ENCODE measurements at regions not wholly inside any gene's neighbourhood (a gene's known extent, or its start where the extent isn't known, plus 50 kb on each side); places are given as distances from the start of the nearest gene placed in this dataset.

DNA sequence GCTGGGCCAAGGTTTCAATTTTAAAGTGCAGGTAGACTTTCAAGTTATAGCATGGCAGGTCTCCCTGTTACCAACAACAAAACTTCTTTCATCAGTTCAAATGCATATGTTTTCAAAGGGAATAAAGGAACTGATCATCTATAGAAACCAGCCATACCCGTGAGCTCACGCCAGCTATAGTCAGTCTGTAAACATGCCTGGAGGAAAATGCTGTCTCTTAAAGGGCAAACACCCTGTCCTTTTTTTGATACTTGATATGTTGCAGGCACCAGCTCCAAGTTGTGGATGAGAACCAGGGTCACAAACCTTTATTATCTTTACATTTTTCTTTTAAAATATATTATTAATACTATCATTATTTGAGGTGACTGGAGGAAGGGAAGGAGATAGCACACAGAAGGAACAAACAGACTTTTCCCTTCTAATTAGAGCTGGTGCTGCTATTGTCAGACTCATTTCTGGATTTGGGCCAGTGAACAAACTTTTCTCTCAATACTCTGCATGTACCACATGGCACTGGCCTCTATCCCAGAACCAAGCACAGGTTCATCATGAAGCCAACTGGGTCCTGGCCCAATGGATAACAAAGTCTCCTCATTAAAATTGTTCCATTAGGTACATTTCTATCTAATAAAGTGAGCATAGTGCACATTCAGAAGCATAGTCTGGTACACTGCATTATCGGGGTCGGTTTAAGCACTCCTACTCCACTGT lies 1102.4 kb downstream of the SORCS3 start:
- H2AFZ ChIP-seq (ENCODE audit: low read length): no peak overlapping the region

DNA sequence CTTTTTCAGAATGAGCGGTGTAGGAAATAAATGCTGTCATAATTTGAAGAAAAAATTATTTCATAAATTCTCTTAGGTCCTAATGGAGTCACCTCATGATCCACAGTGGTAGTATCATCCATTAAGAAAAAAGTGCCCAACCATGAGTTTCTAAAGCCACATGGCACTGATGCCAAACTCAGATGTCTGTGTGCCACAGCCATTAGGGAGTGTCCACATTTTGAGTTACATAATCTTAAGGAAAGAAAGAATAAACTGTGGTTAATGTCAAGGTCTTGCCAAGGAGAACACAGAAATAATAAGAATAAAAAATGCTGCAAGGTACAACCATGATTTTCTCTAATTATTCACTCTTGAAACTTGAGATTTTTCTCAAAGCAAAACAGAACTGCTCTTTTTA lies 1101.8 kb downstream of the SORCS3 start:
- Histone ChIP-seq H3K4me1 (ENCODE audit: low read length) (no peaks in the 10 kb centered on the region), H3K27ac (ENCODE audit: low read length) (no peak overlapping the region), H3K36me3 (replicated peaks; ENCODE audit: insufficient read depth, low read length) (no peaks in the 10 kb centered on the region), H3K27me3 (replicated peaks; ENCODE audit: insufficient read depth, low read length) (no peaks in the 10 kb centered on the region), H2AFZ (ENCODE audit: low read length) (no peak overlapping the region), H3K9me2 (replicated peaks; ENCODE audit: insufficient read depth, low read length) (no peaks in the 10 kb centered on the region), H3K9ac (ENCODE audit: low read length) (no peak overlapping the region), H3K79me2 (ENCODE audit: low read length) (no peaks in the 10 kb centered on the region), H3K4me2 (ENCODE audit: low read depth, low read length) (no peak overlapping the region), H3K9me3 (replicated peaks; ENCODE audit: insufficient read depth, low read length) (no peaks in the 10 kb centered on the region), H3K4me3 (ENCODE audit: low read length) (no peak overlapping the region), H4K20me1 (ENCODE audit: insufficient read depth, low read length) (no peaks in the 10 kb centered on the region), H3F3A (ENCODE audit: insufficient read depth, low read length) (no peaks in the 10 kb centered on the region)
- DNase-seq: no peak
- TF ChIP-seq, protein P1, sequence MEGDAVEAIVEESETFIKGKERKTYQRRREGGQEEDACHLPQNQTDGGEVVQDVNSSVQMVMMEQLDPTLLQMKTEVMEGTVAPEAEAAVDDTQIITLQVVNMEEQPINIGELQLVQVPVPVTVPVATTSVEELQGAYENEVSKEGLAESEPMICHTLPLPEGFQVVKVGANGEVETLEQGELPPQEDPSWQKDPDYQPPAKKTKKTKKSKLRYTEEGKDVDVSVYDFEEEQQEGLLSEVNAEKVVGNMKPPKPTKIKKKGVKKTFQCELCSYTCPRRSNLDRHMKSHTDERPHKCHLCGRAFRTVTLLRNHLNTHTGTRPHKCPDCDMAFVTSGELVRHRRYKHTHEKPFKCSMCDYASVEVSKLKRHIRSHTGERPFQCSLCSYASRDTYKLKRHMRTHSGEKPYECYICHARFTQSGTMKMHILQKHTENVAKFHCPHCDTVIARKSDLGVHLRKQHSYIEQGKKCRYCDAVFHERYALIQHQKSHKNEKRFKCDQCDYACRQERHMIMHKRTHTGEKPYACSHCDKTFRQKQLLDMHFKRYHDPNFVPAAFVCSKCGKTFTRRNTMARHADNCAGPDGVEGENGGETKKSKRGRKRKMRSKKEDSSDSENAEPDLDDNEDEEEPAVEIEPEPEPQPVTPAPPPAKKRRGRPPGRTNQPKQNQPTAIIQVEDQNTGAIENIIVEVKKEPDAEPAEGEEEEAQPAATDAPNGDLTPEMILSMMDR (IDR thresholded peaks at IDR 0.05; ENCODE audit: low read length): no peak
- TF ChIP-seq EZH2 (optimal IDR thresholded peaks at IDR 0.05; ENCODE audit: low read depth, low read length): no peak
- TF ChIP-seq EZH2phosphoT487 (IDR thresholded peaks at IDR 0.05; ENCODE audit: low read length): no peak

More for the DNA sequence above, 1102.4 kb downstream of the SORCS3 start:
- DNase-seq: no peak
- H3K27me3 ChIP-seq (replicated peaks; ENCODE audit: insufficient read depth, low read length): no peaks in the 10 kb centered on the region
- no peak overlapping the region for H3K27ac ChIP-seq (ENCODE audit: low read length)
- no peaks in the 10 kb centered on the region for H3K9me2 ChIP-seq (replicated peaks; ENCODE audit: insufficient read depth, low read length)
- no peaks in the 10 kb centered on the region for H3K36me3 ChIP-seq (replicated peaks; ENCODE audit: insufficient read depth, low read length)
- no peaks in the 10 kb centered on the region for H3K9me3 ChIP-seq (replicated peaks; ENCODE audit: insufficient read depth, low read length)
- H3K9ac ChIP-seq (ENCODE audit: low read length): no peak overlapping the region
- no peaks in the 10 kb centered on the region for H4K20me1 ChIP-seq (ENCODE audit: insufficient read depth, low read length)
- TF ChIP-seq, protein P1 (IDR thresholded peaks at IDR 0.05; ENCODE audit: low read length): no peak
- no peak for TF ChIP-seq EZH2 (optimal IDR thresholded peaks at IDR 0.05; ENCODE audit: low read depth, low read length)
- no peak overlapping the region for H3K4me3 ChIP-seq (ENCODE audit: low read length)
- no peaks in the 10 kb centered on the region for H3F3A ChIP-seq (ENCODE audit: insufficient read depth, low read length)
- no peaks in the 10 kb centered on the region for H3K79me2 ChIP-seq (ENCODE audit: low read length)
- H3K4me2 ChIP-seq (ENCODE audit: low read depth, low read length): no peak overlapping the region
- no peaks in the 10 kb centered on the region for H3K4me1 ChIP-seq (ENCODE audit: low read length)

DNA sequence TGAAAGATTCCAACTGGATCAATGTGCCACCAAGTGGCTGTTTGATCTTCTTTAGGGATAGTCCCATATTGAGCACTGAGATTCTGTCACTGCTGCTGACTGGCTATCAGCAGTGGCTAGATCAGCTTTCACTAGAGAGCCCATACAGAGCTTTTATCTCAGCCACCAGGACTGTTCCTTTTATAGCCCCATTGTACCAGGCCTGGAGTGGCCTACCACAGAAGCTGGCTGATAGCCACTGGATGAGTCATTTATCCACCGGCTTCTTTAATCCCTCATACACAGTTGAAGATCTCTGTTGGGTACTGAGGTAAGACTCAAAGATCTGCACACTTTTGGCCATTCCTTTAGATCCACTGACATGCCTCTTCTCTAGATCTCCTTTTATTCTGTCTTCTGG lies 1101.1 kb downstream of the SORCS3 start:
- H3K36me3 ChIP-seq (replicated peaks; ENCODE audit: insufficient read depth, low read length): no peaks in the 10 kb centered on the region
- no peak overlapping the region for H3K4me3 ChIP-seq (ENCODE audit: low read length)
- H2AFZ ChIP-seq (ENCODE audit: low read length): no peak overlapping the region
- H3K9me2 ChIP-seq (replicated peaks; ENCODE audit: insufficient read depth, low read length): no peaks in the 10 kb centered on the region
- H3K79me2 ChIP-seq (ENCODE audit: low read length): no peaks in the 10 kb centered on the region
- TF ChIP-seq EZH2 (optimal IDR thresholded peaks at IDR 0.05; ENCODE audit: low read depth, low read length) (no peak), EZH2phosphoT487 (IDR thresholded peaks at IDR 0.05; ENCODE audit: low read length) (no peak)
- TF ChIP-seq, protein P1 (IDR thresholded peaks at IDR 0.05; ENCODE audit: low read length): no peak
- H3K27me3 ChIP-seq (replicated peaks; ENCODE audit: insufficient read depth, low read length): no peaks in the 10 kb centered on the region
- H3K9ac ChIP-seq (ENCODE audit: low read length): no peak overlapping the region
- no peaks in the 10 kb centered on the region for H3K4me1 ChIP-seq (ENCODE audit: low read length)
- H3K4me2 ChIP-seq (ENCODE audit: low read depth, low read length): no peak overlapping the region
- DNase-seq: no peak
- H3K9me3 ChIP-seq (replicated peaks; ENCODE audit: insufficient read depth, low read length): no peaks in the 10 kb centered on the region
- H4K20me1 ChIP-seq (ENCODE audit: insufficient read depth, low read length): no peaks in the 10 kb centered on the region
- no peak overlapping the region for H3K27ac ChIP-seq (ENCODE audit: low read length)
- no peaks in the 10 kb centered on the region for H3F3A ChIP-seq (ENCODE audit: insufficient read depth, low read length)

All from MM.1S (cell line).